Liver (tissue), 8 donors: ENCODE measurements at regions not wholly inside any gene's neighbourhood (a gene's known extent, or its start where the extent isn't known, plus 50 kb on each side); places are given as distances from the start of the nearest gene placed in this dataset.

ENCODE experiments used
- DNase-seq: peaks from one replicate; pipeline ENCODE4 v3.0.0-alpha.2; 2017; ENCODE audit warnings: low spot score
- H3K27ac ChIP-seq, 2 donors: one replicate each; pipeline ENCODE4 v1.7.0; 2013; ENCODE audit warnings: inconsistent platforms in 2 of 2, low read length in 2 of 2, control low read depth in 1 of 2, low read depth in 1 of 2, mild to moderate bottlenecking in 1 of 2
- H3K27me3 ChIP-seq, 4 donors: one replicate each; pipeline versions ENCODE4 v1.6.1 to v1.7.0; 2013; ENCODE audit warnings: low read length in 3 of 4, inconsistent platforms in 1 of 4, mild to moderate bottlenecking in 1 of 4, moderate library complexity in 1 of 4; ENCODE audit not compliant: control insufficient read depth in 4 of 4, insufficient read depth in 4 of 4
- H3K36me3 ChIP-seq, 4 donors: one replicate each; pipeline versions ENCODE4 v1.6.1 to v1.7.0; 2013; ENCODE audit warnings: low read length in 3 of 4, mild to moderate bottlenecking in 3 of 4, low read depth in 1 of 4, moderate library complexity in 1 of 4; ENCODE audit not compliant: control insufficient read depth in 4 of 4, insufficient read depth in 3 of 4
- H3K4me1 ChIP-seq, 4 donors: one replicate each; pipeline versions ENCODE4 v1.6.1 to v1.7.0; 2013; ENCODE audit warnings: low read length in 3 of 4, mild to moderate bottlenecking in 3 of 4, moderate library complexity in 1 of 4; ENCODE audit not compliant: control insufficient read depth in 4 of 4, insufficient read depth in 4 of 4
- H3K4me3 ChIP-seq, 3 donors: one replicate each; pipeline versions ENCODE4 v1.6.1 to v1.7.0; 2013; ENCODE audit warnings: low read length in 3 of 3, control low read depth in 1 of 3, low read depth in 1 of 3, mild to moderate bottlenecking in 1 of 3
- H3K9ac ChIP-seq, 2 donors: one replicate each; pipeline ENCODE4 v1.7.0; 2013; ENCODE audit warnings: low read length in 2 of 2, mild to moderate bottlenecking in 2 of 2, moderate library complexity in 2 of 2, control low read depth in 1 of 2, low read depth in 1 of 2
- H3K9me3 ChIP-seq, 4 donors: one replicate each; pipeline versions ENCODE4 v1.6.1 to v1.7.0; 2013; ENCODE audit warnings: low read length in 3 of 4; ENCODE audit not compliant: control insufficient read depth in 4 of 4
- CTCF ChIP-seq: fragments of 150-350 bp; IDR thresholded peaks from 2 replicates; pipeline ENCODE4 v1.5.1; 2017; ENCODE audit warnings: improper control_type of control experiment, low read depth, low read length; ENCODE audit not compliant: missing input control
- FOXA1 ChIP-seq: IDR thresholded peaks from 2 replicates; pipeline ENCODE4 v1.6.1; 2016; ENCODE audit warnings: antibody characterized with exemption
- FOXA2 ChIP-seq: IDR thresholded peaks from 2 replicates; pipeline ENCODE4 v1.6.1; 2016; ENCODE audit warnings: antibody characterized with exemption
- GABPA ChIP-seq, 2 donors: IDR thresholded peaks in 1 of 2; conservative IDR thresholded peaks in 1 of 2; 2 replicates each; pipeline ENCODE4 v1.6.1; 2016; ENCODE audit warnings: antibody characterized with exemption in 2 of 2, mild to moderate bottlenecking in 1 of 2, moderate library complexity in 1 of 2
- HNF4A ChIP-seq, 2 donors: conservative IDR thresholded peaks; 2 replicates each; pipeline ENCODE4 v1.6.1; 2016; ENCODE audit warnings: antibody characterized with exemption in 2 of 2, mild to moderate bottlenecking in 2 of 2
- JUND ChIP-seq, 2 donors: IDR thresholded peaks; 2 replicates each; pipeline ENCODE4 v1.6.1; 2016; ENCODE audit warnings: antibody characterized with exemption in 2 of 2
- NR2F2 ChIP-seq: IDR thresholded peaks from 2 replicates; pipeline ENCODE4 v1.6.1; 2016; ENCODE audit warnings: antibody characterized with exemption
- RAD21 ChIP-seq, 2 donors: IDR thresholded peaks; 2 replicates each; pipeline ENCODE4 v1.6.1; 2016; ENCODE audit warnings: antibody characterized with exemption in 2 of 2, mild to moderate bottlenecking in 2 of 2
- RXRA ChIP-seq, 2 donors: IDR thresholded peaks; 2 replicates each; pipeline ENCODE4 v1.6.1; 2017 to 2018; ENCODE audit warnings: antibody characterized with exemption in 2 of 2, mild to moderate bottlenecking in 1 of 2
- SP1 ChIP-seq: IDR thresholded peaks from 2 replicates; pipeline ENCODE4 v1.6.1; 2018; ENCODE audit warnings: antibody characterized with exemption, mild to moderate bottlenecking
- TAF1 ChIP-seq: conservative IDR thresholded peaks from 2 replicates; pipeline ENCODE4 v1.6.1; 2016; ENCODE audit warnings: antibody characterized with exemption, mild to moderate bottlenecking
- YY1 ChIP-seq: IDR thresholded peaks from 2 replicates; pipeline ENCODE4 v1.6.1; 2016; ENCODE audit warnings: antibody characterized with exemption, mild to moderate bottlenecking
- WGBS: extraction: QIAGEN DNeasy Blood & Tissue Kit; methylation state at CpG from one replicate; pipeline ENCODE4 v1.1.7; 2013; 5-methylcytosine and 5-hydroxymethylcytosine counted together
- TF ChIP-seq, protein P1 (sequence below): IDR thresholded peaks from 2 replicates; pipeline ENCODE4 v1.6.1; 2016; ENCODE audit warnings: antibody characterized with exemption
- TF ChIP-seq, protein P2 (sequence below): IDR thresholded peaks from 2 replicates; pipeline ENCODE4 v1.6.1; 2016; ENCODE audit warnings: antibody characterized with exemption, mild to moderate bottlenecking
- TF ChIP-seq, protein P3 (sequence below): IDR thresholded peaks from 2 replicates; pipeline ENCODE4 v1.6.1; 2016; ENCODE audit warnings: antibody characterized with exemption
- donor health status: healthy.
- donor health status: healthy.
- donor health status: healthy.
- donor health status: healthy.
- donor health status: healthy.

DNA sequence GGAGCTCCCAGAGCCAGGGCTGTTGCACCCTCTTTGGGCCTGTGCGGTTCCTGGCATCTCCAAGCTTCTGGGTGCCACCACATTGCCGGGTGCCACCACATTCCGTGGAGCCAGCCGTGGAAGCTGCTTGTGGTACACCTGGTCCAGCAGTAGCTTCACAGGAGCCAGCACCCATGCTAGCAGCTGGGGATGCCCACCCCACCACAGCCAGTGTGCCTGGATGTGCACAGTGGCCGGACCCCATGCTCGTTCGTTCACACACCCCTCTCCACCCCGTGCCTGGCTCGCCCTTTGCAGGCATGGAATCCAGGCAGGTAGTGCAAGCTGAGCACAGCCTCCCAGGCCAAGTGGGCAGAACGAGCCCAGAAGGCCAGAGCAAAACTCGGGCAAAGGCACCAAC, 1029.8 kb upstream of the GBE1 start:
- Histone ChIP-seq H3K36me3 (no peaks in the 10 kb centered on the region), H3K9me3 (no peaks in the 10 kb centered on the region), H3K27me3 (no peaks in the 10 kb centered on the region), H3K4me1 (no peaks in the 10 kb centered on the region), H3K4me3 (no peak overlapping the region), H3K27ac (no peak overlapping the region), H3K9ac (no peak overlapping the region)
- TF ChIP-seq FOXA1 (no peak), HNF4A (conservative IDR thresholded peaks at IDR 0.05) (no peak), TAF1 (no peak), GABPA (IDR thresholded peaks at IDR 0.05 in 1 of 2, conservative IDR thresholded peaks at IDR 0.05 in 1 of 2) (no peak), JUND (IDR thresholded peaks at IDR 0.05) (no peak), NR2F2 (no peak), FOXA2 (no peak), RAD21 (IDR thresholded peaks at IDR 0.05) (no peak), RXRA (IDR thresholded peaks at IDR 0.05) (no peak), YY1 (no peak), SP1 (no peak)
- TF ChIP-seq, protein P1, sequence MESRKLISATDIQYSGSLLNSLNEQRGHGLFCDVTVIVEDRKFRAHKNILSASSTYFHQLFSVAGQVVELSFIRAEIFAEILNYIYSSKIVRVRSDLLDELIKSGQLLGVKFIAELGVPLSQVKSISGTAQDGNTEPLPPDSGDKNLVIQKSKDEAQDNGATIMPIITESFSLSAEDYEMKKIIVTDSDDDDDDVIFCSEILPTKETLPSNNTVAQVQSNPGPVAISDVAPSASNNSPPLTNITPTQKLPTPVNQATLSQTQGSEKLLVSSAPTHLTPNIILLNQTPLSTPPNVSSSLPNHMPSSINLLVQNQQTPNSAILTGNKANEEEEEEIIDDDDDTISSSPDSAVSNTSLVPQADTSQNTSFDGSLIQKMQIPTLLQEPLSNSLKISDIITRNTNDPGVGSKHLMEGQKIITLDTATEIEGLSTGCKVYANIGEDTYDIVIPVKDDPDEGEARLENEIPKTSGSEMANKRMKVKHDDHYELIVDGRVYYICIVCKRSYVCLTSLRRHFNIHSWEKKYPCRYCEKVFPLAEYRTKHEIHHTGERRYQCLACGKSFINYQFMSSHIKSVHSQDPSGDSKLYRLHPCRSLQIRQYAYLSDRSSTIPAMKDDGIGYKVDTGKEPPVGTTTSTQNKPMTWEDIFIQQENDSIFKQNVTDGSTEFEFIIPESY: no peak
- TF ChIP-seq, protein P2, sequence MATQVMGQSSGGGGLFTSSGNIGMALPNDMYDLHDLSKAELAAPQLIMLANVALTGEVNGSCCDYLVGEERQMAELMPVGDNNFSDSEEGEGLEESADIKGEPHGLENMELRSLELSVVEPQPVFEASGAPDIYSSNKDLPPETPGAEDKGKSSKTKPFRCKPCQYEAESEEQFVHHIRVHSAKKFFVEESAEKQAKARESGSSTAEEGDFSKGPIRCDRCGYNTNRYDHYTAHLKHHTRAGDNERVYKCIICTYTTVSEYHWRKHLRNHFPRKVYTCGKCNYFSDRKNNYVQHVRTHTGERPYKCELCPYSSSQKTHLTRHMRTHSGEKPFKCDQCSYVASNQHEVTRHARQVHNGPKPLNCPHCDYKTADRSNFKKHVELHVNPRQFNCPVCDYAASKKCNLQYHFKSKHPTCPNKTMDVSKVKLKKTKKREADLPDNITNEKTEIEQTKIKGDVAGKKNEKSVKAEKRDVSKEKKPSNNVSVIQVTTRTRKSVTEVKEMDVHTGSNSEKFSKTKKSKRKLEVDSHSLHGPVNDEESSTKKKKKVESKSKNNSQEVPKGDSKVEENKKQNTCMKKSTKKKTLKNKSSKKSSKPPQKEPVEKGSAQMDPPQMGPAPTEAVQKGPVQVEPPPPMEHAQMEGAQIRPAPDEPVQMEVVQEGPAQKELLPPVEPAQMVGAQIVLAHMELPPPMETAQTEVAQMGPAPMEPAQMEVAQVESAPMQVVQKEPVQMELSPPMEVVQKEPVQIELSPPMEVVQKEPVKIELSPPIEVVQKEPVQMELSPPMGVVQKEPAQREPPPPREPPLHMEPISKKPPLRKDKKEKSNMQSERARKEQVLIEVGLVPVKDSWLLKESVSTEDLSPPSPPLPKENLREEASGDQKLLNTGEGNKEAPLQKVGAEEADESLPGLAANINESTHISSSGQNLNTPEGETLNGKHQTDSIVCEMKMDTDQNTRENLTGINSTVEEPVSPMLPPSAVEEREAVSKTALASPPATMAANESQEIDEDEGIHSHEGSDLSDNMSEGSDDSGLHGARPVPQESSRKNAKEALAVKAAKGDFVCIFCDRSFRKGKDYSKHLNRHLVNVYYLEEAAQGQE: no peak
- TF ChIP-seq, protein P3, sequence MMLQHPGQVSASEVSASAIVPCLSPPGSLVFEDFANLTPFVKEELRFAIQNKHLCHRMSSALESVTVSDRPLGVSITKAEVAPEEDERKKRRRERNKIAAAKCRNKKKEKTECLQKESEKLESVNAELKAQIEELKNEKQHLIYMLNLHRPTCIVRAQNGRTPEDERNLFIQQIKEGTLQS: no peak
- 90% methylated on average over 11 of the region's 11 CpGs for WGBS
- DNase-seq: no peak

- Histone ChIP-seq H3K9me3 (no peaks in the 10 kb centered on the region), H3K27me3 (no peaks in the 10 kb centered on the region), H3K27ac (no peak overlapping the region), H3K9ac (no peak overlapping the region), H3K36me3 (no peaks in the 10 kb centered on the region), H3K4me1 (no peaks in the 10 kb centered on the region), H3K4me3 (no peak overlapping the region)
- 75% methylated on average over 13 of the region's 13 CpGs for WGBS
- no peak for DNase-seq
- TF ChIP-seq GABPA (IDR thresholded peaks at IDR 0.05 in 1 of 2, conservative IDR thresholded peaks at IDR 0.05 in 1 of 2) (no peak), CTCF (no peak), RXRA (IDR thresholded peaks at IDR 0.05) (no peak)
- TF ChIP-seq, protein P1: no peak
Measured at GRCh38 chr3:82790307-82791097, 1029.1 kb upstream of the GBE1 start.
